ENCODE measurements at regions not wholly inside any gene's neighbourhood (a gene's known extent, or its start where the extent isn't known, plus 50 kb on each side); places are given as distances from the start of the nearest gene placed in this dataset.

DNA sequence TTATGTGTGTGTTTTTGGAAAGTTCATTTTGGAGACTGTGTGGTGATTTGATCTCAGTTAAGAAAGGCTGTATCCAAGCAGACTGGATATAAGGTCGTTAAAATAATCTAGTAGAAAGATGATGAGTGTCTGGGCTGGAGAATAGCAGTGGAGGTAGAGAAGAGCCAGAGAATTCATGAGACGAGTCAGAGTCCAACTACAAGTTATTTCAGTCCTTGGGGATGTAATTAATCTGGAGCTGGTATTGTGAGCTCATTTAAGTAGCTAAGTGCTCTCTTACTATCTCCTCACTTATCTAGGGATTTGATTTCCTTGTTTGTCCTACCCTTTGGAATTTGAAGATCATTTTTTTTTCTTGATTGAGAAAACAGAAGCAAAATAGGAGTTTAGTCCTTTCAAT is 1219.0 kb upstream of the ADGRL4 start:
- TF ChIP-seq, protein P1, sequence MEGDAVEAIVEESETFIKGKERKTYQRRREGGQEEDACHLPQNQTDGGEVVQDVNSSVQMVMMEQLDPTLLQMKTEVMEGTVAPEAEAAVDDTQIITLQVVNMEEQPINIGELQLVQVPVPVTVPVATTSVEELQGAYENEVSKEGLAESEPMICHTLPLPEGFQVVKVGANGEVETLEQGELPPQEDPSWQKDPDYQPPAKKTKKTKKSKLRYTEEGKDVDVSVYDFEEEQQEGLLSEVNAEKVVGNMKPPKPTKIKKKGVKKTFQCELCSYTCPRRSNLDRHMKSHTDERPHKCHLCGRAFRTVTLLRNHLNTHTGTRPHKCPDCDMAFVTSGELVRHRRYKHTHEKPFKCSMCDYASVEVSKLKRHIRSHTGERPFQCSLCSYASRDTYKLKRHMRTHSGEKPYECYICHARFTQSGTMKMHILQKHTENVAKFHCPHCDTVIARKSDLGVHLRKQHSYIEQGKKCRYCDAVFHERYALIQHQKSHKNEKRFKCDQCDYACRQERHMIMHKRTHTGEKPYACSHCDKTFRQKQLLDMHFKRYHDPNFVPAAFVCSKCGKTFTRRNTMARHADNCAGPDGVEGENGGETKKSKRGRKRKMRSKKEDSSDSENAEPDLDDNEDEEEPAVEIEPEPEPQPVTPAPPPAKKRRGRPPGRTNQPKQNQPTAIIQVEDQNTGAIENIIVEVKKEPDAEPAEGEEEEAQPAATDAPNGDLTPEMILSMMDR (IDR thresholded peaks at IDR 0.05) = no peak
- no peak for TF ChIP-seq POLR2A (IDR thresholded peaks at IDR 0.05)

Data from prostate gland (tissue), 2 donors.